GM12878 (cell line): ENCODE measurements at regions not wholly inside any gene's neighbourhood (a gene's known extent, or its start where the extent isn't known, plus 50 kb on each side); places are given as distances from the start of the nearest gene placed in this dataset.

ENCODE experiments used
- BACH1 ChIP-seq: fragments of 450-650 bp; IDR thresholded peaks from 2 replicates; pipeline ENCODE4 v1.6.1; 2017; ENCODE audit warnings: mild to moderate bottlenecking, borderline replicate concordance
- IKZF2 ChIP-seq, 2 experiments: fragments of 450-650 bp; IDR thresholded peaks; 2 replicates each; pipeline ENCODE4 v1.6.1; 2017; ENCODE audit warnings: mild to moderate bottlenecking in 2 of 2, moderate library complexity in 2 of 2
- MTA3 ChIP-seq: IDR thresholded peaks from 2 replicates; pipeline ENCODE4 v1.6.1; 2012; ENCODE audit warnings: low read length, inconsistent platforms, borderline replicate concordance
- MYB ChIP-seq: fragments of 150-350 bp; IDR thresholded peaks from 2 replicates; pipeline ENCODE4 v1.6.1; 2014; ENCODE audit warnings: mild to moderate bottlenecking, low read depth, low read length, borderline replicate concordance
- RBBP5 ChIP-seq: fragments of 200-600 bp; sonication (generic); conservative IDR thresholded peaks from 2 replicates; pipeline ENCODE4 v1.6.1; 2016
- SIN3A ChIP-seq: IDR thresholded peaks from 2 replicates; pipeline ENCODE4 v1.6.1; 2012; ENCODE audit warnings: low read depth, low read length, improper control_type of control experiment
- TF ChIP-seq, protein P1 (sequence below): fragments of 450-650 bp; IDR thresholded peaks from 2 replicates; pipeline ENCODE4 v1.6.1; 2017; ENCODE audit warnings: mild to moderate bottlenecking, moderate library complexity
- TF ChIP-seq, protein P2 (sequence below): IDR thresholded peaks from 2 replicates; pipeline ENCODE4 v1.6.1; 2012; ENCODE audit warnings: mild to moderate bottlenecking, low read depth, low read length
- TF ChIP-seq, protein P3 (sequence below): fragments of 450-650 bp; conservative IDR thresholded peaks from 2 replicates; pipeline ENCODE4 v1.6.1; 2017; ENCODE audit warnings: mild to moderate bottlenecking, moderate library complexity

DNA sequence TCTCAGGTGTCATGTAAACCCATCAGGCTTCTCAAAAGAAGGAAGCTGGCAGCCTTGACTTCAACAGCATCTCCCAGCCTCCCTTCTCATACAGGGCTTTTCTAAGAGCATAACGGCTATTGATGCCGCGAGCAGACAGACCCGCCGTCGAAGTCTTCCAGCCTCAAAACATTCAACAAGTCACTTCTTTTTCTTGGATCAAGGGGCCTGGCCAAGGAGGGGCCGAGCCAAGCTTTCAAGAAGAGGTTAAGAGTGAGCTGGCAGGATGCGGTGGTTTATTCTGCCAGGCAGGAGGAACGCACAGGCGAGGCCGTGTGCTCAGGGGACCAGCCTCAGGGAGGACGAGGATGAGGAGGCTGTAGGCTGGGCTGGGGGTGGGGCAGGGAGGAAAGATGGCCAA lies 102.9 kb upstream of the RFLNA start (continued):
- TF ChIP-seq, protein P1, sequence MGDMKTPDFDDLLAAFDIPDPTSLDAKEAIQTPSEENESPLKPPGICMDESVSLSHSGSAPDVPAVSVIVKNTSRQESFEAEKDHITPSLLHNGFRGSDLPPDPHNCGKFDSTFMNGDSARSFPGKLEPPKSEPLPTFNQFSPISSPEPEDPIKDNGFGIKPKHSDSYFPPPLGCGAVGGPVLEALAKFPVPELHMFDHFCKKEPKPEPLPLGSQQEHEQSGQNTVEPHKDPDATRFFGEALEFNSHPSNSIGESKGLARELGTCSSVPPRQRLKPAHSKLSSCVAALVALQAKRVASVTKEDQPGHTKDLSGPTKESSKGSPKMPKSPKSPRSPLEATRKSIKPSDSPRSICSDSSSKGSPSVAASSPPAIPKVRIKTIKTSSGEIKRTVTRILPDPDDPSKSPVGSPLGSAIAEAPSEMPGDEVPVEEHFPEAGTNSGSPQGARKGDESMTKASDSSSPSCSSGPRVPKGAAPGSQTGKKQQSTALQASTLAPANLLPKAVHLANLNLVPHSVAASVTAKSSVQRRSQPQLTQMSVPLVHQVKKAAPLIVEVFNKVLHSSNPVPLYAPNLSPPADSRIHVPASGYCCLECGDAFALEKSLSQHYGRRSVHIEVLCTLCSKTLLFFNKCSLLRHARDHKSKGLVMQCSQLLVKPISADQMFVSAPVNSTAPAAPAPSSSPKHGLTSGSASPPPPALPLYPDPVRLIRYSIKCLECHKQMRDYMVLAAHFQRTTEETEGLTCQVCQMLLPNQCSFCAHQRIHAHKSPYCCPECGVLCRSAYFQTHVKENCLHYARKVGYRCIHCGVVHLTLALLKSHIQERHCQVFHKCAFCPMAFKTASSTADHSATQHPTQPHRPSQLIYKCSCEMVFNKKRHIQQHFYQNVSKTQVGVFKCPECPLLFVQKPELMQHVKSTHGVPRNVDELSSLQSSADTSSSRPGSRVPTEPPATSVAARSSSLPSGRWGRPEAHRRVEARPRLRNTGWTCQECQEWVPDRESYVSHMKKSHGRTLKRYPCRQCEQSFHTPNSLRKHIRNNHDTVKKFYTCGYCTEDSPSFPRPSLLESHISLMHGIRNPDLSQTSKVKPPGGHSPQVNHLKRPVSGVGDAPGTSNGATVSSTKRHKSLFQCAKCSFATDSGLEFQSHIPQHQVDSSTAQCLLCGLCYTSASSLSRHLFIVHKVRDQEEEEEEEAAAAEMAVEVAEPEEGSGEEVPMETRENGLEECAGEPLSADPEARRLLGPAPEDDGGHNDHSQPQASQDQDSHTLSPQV: no peak
- TF ChIP-seq, protein P2, sequence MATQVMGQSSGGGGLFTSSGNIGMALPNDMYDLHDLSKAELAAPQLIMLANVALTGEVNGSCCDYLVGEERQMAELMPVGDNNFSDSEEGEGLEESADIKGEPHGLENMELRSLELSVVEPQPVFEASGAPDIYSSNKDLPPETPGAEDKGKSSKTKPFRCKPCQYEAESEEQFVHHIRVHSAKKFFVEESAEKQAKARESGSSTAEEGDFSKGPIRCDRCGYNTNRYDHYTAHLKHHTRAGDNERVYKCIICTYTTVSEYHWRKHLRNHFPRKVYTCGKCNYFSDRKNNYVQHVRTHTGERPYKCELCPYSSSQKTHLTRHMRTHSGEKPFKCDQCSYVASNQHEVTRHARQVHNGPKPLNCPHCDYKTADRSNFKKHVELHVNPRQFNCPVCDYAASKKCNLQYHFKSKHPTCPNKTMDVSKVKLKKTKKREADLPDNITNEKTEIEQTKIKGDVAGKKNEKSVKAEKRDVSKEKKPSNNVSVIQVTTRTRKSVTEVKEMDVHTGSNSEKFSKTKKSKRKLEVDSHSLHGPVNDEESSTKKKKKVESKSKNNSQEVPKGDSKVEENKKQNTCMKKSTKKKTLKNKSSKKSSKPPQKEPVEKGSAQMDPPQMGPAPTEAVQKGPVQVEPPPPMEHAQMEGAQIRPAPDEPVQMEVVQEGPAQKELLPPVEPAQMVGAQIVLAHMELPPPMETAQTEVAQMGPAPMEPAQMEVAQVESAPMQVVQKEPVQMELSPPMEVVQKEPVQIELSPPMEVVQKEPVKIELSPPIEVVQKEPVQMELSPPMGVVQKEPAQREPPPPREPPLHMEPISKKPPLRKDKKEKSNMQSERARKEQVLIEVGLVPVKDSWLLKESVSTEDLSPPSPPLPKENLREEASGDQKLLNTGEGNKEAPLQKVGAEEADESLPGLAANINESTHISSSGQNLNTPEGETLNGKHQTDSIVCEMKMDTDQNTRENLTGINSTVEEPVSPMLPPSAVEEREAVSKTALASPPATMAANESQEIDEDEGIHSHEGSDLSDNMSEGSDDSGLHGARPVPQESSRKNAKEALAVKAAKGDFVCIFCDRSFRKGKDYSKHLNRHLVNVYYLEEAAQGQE: no peak
- TF ChIP-seq, protein P3, sequence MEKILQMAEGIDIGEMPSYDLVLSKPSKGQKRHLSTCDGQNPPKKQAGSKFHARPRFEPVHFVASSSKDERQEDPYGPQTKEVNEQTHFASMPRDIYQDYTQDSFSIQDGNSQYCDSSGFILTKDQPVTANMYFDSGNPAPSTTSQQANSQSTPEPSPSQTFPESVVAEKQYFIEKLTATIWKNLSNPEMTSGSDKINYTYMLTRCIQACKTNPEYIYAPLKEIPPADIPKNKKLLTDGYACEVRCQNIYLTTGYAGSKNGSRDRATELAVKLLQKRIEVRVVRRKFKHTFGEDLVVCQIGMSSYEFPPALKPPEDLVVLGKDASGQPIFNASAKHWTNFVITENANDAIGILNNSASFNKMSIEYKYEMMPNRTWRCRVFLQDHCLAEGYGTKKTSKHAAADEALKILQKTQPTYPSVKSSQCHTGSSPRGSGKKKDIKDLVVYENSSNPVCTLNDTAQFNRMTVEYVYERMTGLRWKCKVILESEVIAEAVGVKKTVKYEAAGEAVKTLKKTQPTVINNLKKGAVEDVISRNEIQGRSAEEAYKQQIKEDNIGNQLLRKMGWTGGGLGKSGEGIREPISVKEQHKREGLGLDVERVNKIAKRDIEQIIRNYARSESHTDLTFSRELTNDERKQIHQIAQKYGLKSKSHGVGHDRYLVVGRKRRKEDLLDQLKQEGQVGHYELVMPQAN: no peak
- TF ChIP-seq SIN3A (no peak), RBBP5 (no peak), IKZF2 (IDR thresholded peaks at IDR 0.05) (no peak), MTA3 (no peak), BACH1 (no peak), MYB (no peak)
